IPS-20b (cell line): ENCODE measurements at regions not wholly inside any gene's neighbourhood (a gene's known extent, or its start where the extent isn't known, plus 50 kb on each side); places are given as distances from the start of the nearest gene placed in this dataset.

Source experiments
- H3K27ac ChIP-seq: one replicate; pipeline ENCODE4 v1.5.1; 2013; ENCODE audit warnings: low read length
- H3K27me3 ChIP-seq: 2 replicates; pipeline ENCODE4 v1.6.1; 2013; ENCODE audit warnings: mild to moderate bottlenecking, low read length, inconsistent platforms; ENCODE audit not compliant: insufficient read depth
- H3K36me3 ChIP-seq: 2 replicates; pipeline ENCODE4 v1.6.1; 2013; ENCODE audit warnings: low read depth, mild to moderate bottlenecking, inconsistent platforms, low read length, moderate library complexity; ENCODE audit not compliant: insufficient read depth
- H3K4me1 ChIP-seq: 2 replicates; pipeline ENCODE4 v1.6.1; 2013; ENCODE audit warnings: mild to moderate bottlenecking, control low read depth, inconsistent platforms, low read length, moderate library complexity; ENCODE audit not compliant: insufficient read depth
- H3K4me3 ChIP-seq: 2 replicates; pipeline ENCODE4 v1.5.1; 2013; ENCODE audit warnings: mild to moderate bottlenecking, low read length, inconsistent platforms
- H3K9ac ChIP-seq: 2 replicates; pipeline ENCODE4 v1.6.1; 2013; ENCODE audit warnings: low read depth, mild to moderate bottlenecking, inconsistent platforms, low read length, moderate library complexity
- H3K9me3 ChIP-seq: 2 replicates; pipeline ENCODE4 v1.6.1; 2013; ENCODE audit warnings: mild to moderate bottlenecking, low read depth, low read length, inconsistent platforms; ENCODE audit not compliant: insufficient read depth

GRCh38 chr12:89019439-89020120, 332.7 kb downstream of the DUSP6 start:
- no peak overlapping the region for H3K27ac ChIP-seq
- H3K27me3 ChIP-seq = no peaks in the 10 kb centered on the region
- no peaks in the 10 kb centered on the region for H3K9me3 ChIP-seq
- H3K4me1 ChIP-seq = no peaks in the 10 kb centered on the region
- no peak overlapping the region for H3K4me3 ChIP-seq
- no peak overlapping the region for H3K9ac ChIP-seq
- H3K36me3 ChIP-seq = no peaks in the 10 kb centered on the region

GRCh38 chr12:89016970-89017778, 335.1 kb downstream of the DUSP6 start:
- H3K4me1 ChIP-seq = no peaks in the 10 kb centered on the region
- peak overlapping the region; percentile 52; the same call in 1 of the 2 replicates for H3K4me3 ChIP-seq
- no peaks in the 10 kb centered on the region for H3K36me3 ChIP-seq
- H3K27me3 ChIP-seq = no peaks in the 10 kb centered on the region
- H3K9ac ChIP-seq = peak overlapping the region; percentile 5; the same call in 1 of the 2 replicates
- no peaks in the 10 kb centered on the region for H3K9me3 ChIP-seq
- H3K27ac ChIP-seq = no peak overlapping the region

- no peaks in the 10 kb centered on the region for H3K9me3 ChIP-seq
- no peaks in the 10 kb centered on the region for H3K27me3 ChIP-seq
- no peak overlapping the region for H3K27ac ChIP-seq
- H3K4me3 ChIP-seq = no peak overlapping the region
- no peaks in the 10 kb centered on the region for H3K4me1 ChIP-seq
- H3K36me3 ChIP-seq = no peaks in the 10 kb centered on the region
- no peak overlapping the region for H3K9ac ChIP-seq
Measured at GRCh38 chr12:89015419-89015818, 336.9 kb downstream of the DUSP6 start.

GRCh38 chr12:88998421-88998820, 353.9 kb downstream of the DUSP6 start:
- Histone ChIP-seq H3K9me3 (no peaks in the 10 kb centered on the region), H3K4me1 (peaks cover 5% of the 10 kb centered on the region; the same call in 1 of the 2 replicates), H3K27ac (no peak overlapping the region), H3K4me3 (no peak overlapping the region; the same call in 1 of the 2 replicates), H3K27me3 (no peaks in the 10 kb centered on the region), H3K36me3 (no peaks in the 10 kb centered on the region), H3K9ac (no peak overlapping the region)

GRCh38 chr12:88996200-88996788, 356.0 kb downstream of the DUSP6 start:
- no peak overlapping the region for H3K9ac ChIP-seq
- no peak overlapping the region for H3K27ac ChIP-seq
- H3K27me3 ChIP-seq = no peaks in the 10 kb centered on the region
- H3K36me3 ChIP-seq = no peaks in the 10 kb centered on the region
- peaks cover 5% of the 10 kb centered on the region; the same call in 1 of the 2 replicates for H3K4me1 ChIP-seq
- H3K9me3 ChIP-seq = no peaks in the 10 kb centered on the region
- no peak overlapping the region for H3K4me3 ChIP-seq

- no peaks in the 10 kb centered on the region for H3K27me3 ChIP-seq
- no peaks in the 10 kb centered on the region for H3K9me3 ChIP-seq
- H3K27ac ChIP-seq = no peak overlapping the region
- peaks cover 5% of the 10 kb centered on the region; the same call in 1 of the 2 replicates for H3K4me1 ChIP-seq
- no peak overlapping the region for H3K9ac ChIP-seq
- H3K36me3 ChIP-seq = no peaks in the 10 kb centered on the region
- no peak overlapping the region for H3K4me3 ChIP-seq
Measured at GRCh38 chr12:88994971-88995370, 357.3 kb downstream of the DUSP6 start.

GRCh38 chr12:88994537-88994936, 357.8 kb downstream of the DUSP6 start:
- Histone ChIP-seq H3K9me3 (no peaks in the 10 kb centered on the region), H3K4me3 (no peak overlapping the region), H3K27me3 (no peaks in the 10 kb centered on the region)

GRCh38 chr12:88993651-88994050, 358.6 kb downstream of the DUSP6 start:
- Histone ChIP-seq H3K9ac (no peak overlapping the region), H3K36me3 (no peaks in the 10 kb centered on the region), H3K4me3 (no peak overlapping the region), H3K27ac (no peak overlapping the region), H3K4me1 (peaks cover 5% of the 10 kb centered on the region; the same call in 1 of the 2 replicates), H3K9me3 (no peaks in the 10 kb centered on the region), H3K27me3 (no peaks in the 10 kb centered on the region)

More at GRCh38 chr12:88994537-88994936, 357.8 kb downstream of the DUSP6 start:
- no peaks in the 10 kb centered on the region for H3K36me3 ChIP-seq
- no peak overlapping the region for H3K27ac ChIP-seq
- H3K9ac ChIP-seq = no peak overlapping the region
- peaks cover 5% of the 10 kb centered on the region; the same call in 1 of the 2 replicates for H3K4me1 ChIP-seq

GRCh38 chr12:88986056-88986455, 366.2 kb downstream of the DUSP6 start:
- no peaks in the 10 kb centered on the region for H3K36me3 ChIP-seq
- no peak overlapping the region for H3K4me3 ChIP-seq
- no peaks in the 10 kb centered on the region; the same call in 1 of the 2 replicates for H3K4me1 ChIP-seq
- H3K9ac ChIP-seq = no peak overlapping the region
- H3K9me3 ChIP-seq = no peaks in the 10 kb centered on the region
- H3K27me3 ChIP-seq = no peaks in the 10 kb centered on the region
- no peak overlapping the region for H3K27ac ChIP-seq

GRCh38 chr12:88985631-88986030, 366.7 kb downstream of the DUSP6 start:
- no peaks in the 10 kb centered on the region for H3K9me3 ChIP-seq
- no peak overlapping the region for H3K4me3 ChIP-seq
- no peak overlapping the region for H3K27ac ChIP-seq
- H3K27me3 ChIP-seq = no peaks in the 10 kb centered on the region
- H3K4me1 ChIP-seq = no peaks in the 10 kb centered on the region; the same call in 1 of the 2 replicates
- no peak overlapping the region for H3K9ac ChIP-seq
- H3K36me3 ChIP-seq = no peaks in the 10 kb centered on the region

GRCh38 chr12:88985011-88985410, 367.3 kb downstream of the DUSP6 start:
- no peak overlapping the region for H3K4me3 ChIP-seq

More at GRCh38 chr12:88985011-88985410, 367.3 kb downstream of the DUSP6 start:
- H3K4me1 ChIP-seq = no peaks in the 10 kb centered on the region; the same call in 1 of the 2 replicates
- H3K9ac ChIP-seq = no peak overlapping the region
- H3K27ac ChIP-seq = no peak overlapping the region
- H3K27me3 ChIP-seq = no peaks in the 10 kb centered on the region
- no peaks in the 10 kb centered on the region for H3K36me3 ChIP-seq
- no peaks in the 10 kb centered on the region for H3K9me3 ChIP-seq
